ENCODE measurements at regions not wholly inside any gene's neighbourhood (a gene's known extent, or its start where the extent isn't known, plus 50 kb on each side); places are given as distances from the start of the nearest gene placed in this dataset.

- Histone ChIP-seq H3K27ac (ENCODE audit: low read length) (no peak overlapping the region), H3K4me1 (ENCODE audit: low read length) (no peaks in the 10 kb centered on the region), H3K36me3 (replicated peaks; ENCODE audit: low read depth, low read length) (no peaks in the 10 kb centered on the region), H3K4me3 (ENCODE audit: low read length) (no peak overlapping the region), H3K4me2 (ENCODE audit: low read length) (no peak overlapping the region), H4K20me1 (ENCODE audit: insufficient read depth, low read length) (no peaks in the 10 kb centered on the region), H2AFZ (ENCODE audit: low read depth, low read length) (no peak overlapping the region), H3K27me3 (ENCODE audit: low read depth, low read length) (no peaks in the 10 kb centered on the region), H3K9me3 (ENCODE audit: insufficient read depth, low read length) (no peaks in the 10 kb centered on the region), H3K9ac (ENCODE audit: low read length) (no peak overlapping the region), H3K79me2 (ENCODE audit: low read length) (no peaks in the 10 kb centered on the region)
- TF ChIP-seq EZH2phosphoT487 (IDR thresholded peaks at IDR 0.05; ENCODE audit: low read depth) (no peak), CTCF (IDR thresholded peaks at IDR 0.05; ENCODE audit: low read depth, low read length) (no peak)
These were observed 171.2 kb downstream of the KCNE4 start for GRCh38 chr2:223223156-223223555.

DNA sequence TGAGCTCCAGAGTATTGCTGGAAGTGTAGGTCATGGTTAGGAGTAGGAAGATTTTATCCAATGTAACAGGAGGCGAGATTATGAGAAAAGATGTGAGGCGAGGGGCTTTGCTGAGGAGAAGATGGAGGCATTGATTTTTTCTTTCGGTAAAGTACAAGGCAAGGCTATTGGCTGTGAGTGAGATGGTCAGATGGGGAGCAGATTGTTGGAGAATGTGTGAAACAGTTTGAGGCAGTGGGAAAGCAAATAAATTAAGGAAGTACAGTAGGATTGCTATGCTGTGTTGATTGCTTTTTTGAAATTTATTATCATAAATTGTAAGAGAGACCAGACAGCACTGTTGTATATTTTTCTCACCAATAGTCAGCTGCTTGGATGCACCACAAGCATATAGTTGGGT is 173.3 kb downstream of the KCNE4 start:
- H3K79me2 ChIP-seq (ENCODE audit: low read length), result no peaks in the 10 kb centered on the region
- no peak overlapping the region for H3K4me2 ChIP-seq (ENCODE audit: low read length)
- H3K4me1 ChIP-seq (ENCODE audit: low read length), result no peaks in the 10 kb centered on the region
- no peak overlapping the region for H3K9ac ChIP-seq (ENCODE audit: low read length)
- no peak overlapping the region for H3K27ac ChIP-seq (ENCODE audit: low read length)
- no peak overlapping the region for H3K4me3 ChIP-seq (ENCODE audit: low read length)
- no peaks in the 10 kb centered on the region for H4K20me1 ChIP-seq (ENCODE audit: insufficient read depth, low read length)
- H2AFZ ChIP-seq (ENCODE audit: low read depth, low read length), result no peak overlapping the region
- TF ChIP-seq EZH2phosphoT487 (IDR thresholded peaks at IDR 0.05; ENCODE audit: low read depth) (no peak), CTCF (IDR thresholded peaks at IDR 0.05; ENCODE audit: low read depth, low read length) (no peak)
- H3K9me3 ChIP-seq (ENCODE audit: insufficient read depth, low read length), result no peaks in the 10 kb centered on the region
- H3K27me3 ChIP-seq (ENCODE audit: low read depth, low read length), result no peaks in the 10 kb centered on the region
- no peaks in the 10 kb centered on the region for H3K36me3 ChIP-seq (replicated peaks; ENCODE audit: low read depth, low read length)

DNA sequence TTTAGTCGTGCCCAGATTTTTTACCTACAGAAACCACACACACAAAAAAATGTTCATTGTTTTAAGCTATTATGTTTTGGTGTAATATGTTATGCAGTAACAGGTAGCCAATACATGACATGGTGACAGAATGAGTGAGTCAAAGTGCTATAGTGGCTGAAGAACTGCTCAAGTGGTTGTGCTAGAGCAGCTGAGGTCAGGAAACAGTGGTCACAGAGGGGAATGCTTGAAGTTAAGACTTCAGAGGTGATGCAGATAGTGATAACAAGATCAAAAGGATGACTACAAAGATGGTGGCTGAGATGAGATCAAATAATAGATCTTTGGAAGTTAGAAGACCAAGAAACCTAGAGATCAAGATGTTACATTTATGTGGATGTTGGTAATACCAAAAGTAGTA is 174.3 kb downstream of the KCNE4 start:
- H3K27ac ChIP-seq (ENCODE audit: low read length), result no peak overlapping the region
- H3K4me3 ChIP-seq (ENCODE audit: low read length), result no peak overlapping the region
- no peaks in the 10 kb centered on the region for H4K20me1 ChIP-seq (ENCODE audit: insufficient read depth, low read length)
- no peak overlapping the region for H3K4me2 ChIP-seq (ENCODE audit: low read length)
- no peaks in the 10 kb centered on the region for H3K4me1 ChIP-seq (ENCODE audit: low read length)
- no peaks in the 10 kb centered on the region for H3K9me3 ChIP-seq (ENCODE audit: insufficient read depth, low read length)
- TF ChIP-seq CTCF (IDR thresholded peaks at IDR 0.05; ENCODE audit: low read depth, low read length), result no peak
- TF ChIP-seq EZH2phosphoT487 (IDR thresholded peaks at IDR 0.05; ENCODE audit: low read depth), result no peak
- H3K36me3 ChIP-seq (replicated peaks; ENCODE audit: low read depth, low read length), result no peaks in the 10 kb centered on the region
- no peak overlapping the region for H2AFZ ChIP-seq (ENCODE audit: low read depth, low read length)
- no peak overlapping the region for H3K9ac ChIP-seq (ENCODE audit: low read length)
- H3K27me3 ChIP-seq (ENCODE audit: low read depth, low read length), result no peaks in the 10 kb centered on the region
- no peaks in the 10 kb centered on the region for H3K79me2 ChIP-seq (ENCODE audit: low read length)

GRCh38 chr2:223227338-223227737 is 175.3 kb downstream of the KCNE4 start:
- TF ChIP-seq EZH2phosphoT487 (IDR thresholded peaks at IDR 0.05; ENCODE audit: low read depth) (no peak), CTCF (IDR thresholded peaks at IDR 0.05; ENCODE audit: low read depth, low read length) (no peak)
- H3K27ac ChIP-seq (ENCODE audit: low read length), result no peak overlapping the region
- H3K4me3 ChIP-seq (ENCODE audit: low read length), result no peak overlapping the region

More at GRCh38 chr2:223227338-223227737, 175.3 kb downstream of the KCNE4 start:
- no peak overlapping the region for H3K9ac ChIP-seq (ENCODE audit: low read length)
- H2AFZ ChIP-seq (ENCODE audit: low read depth, low read length), result no peak overlapping the region
- no peaks in the 10 kb centered on the region for H4K20me1 ChIP-seq (ENCODE audit: insufficient read depth, low read length)
- no peaks in the 10 kb centered on the region for H3K9me3 ChIP-seq (ENCODE audit: insufficient read depth, low read length)
- no peaks in the 10 kb centered on the region for H3K27me3 ChIP-seq (ENCODE audit: low read depth, low read length)
- H3K4me2 ChIP-seq (ENCODE audit: low read length), result no peak overlapping the region
- no peaks in the 10 kb centered on the region for H3K4me1 ChIP-seq (ENCODE audit: low read length)
- no peaks in the 10 kb centered on the region for H3K79me2 ChIP-seq (ENCODE audit: low read length)
- no peaks in the 10 kb centered on the region for H3K36me3 ChIP-seq (replicated peaks; ENCODE audit: low read depth, low read length)

Measured in OCI-LY3 (cell line).